IMR-90 (cell line): ENCODE measurements at regions not wholly inside any gene's neighbourhood (a gene's known extent, or its start where the extent isn't known, plus 50 kb on each side); places are given as distances from the start of the nearest gene placed in this dataset.

ENCODE experiments used
- ATAC-seq: fragments of 200-7000 bp; cut with Tn5 transposase; 2 replicates; pipeline ENCODE4 v1.9.1; 2020; ENCODE audit warnings: low read depth, mild to moderate bottlenecking, moderate library complexity
- BruUV-seq: library from RNA; stranded (reverse); fragments of 400-500 nt; replicated peaks from 2 replicates; lab custom pipeline; 2021; lab: Mats Ljungman, UMichigan
- CTCF ChIA-PET: fragments of 300-600 bp; formaldehyde crosslinking; extraction: SDS; loops from one replicate; lab custom pipeline; 2021; ENCODE audit warnings: antibody characterized with exemption; lab: Yijun Ruan, JAX
- POLR2A ChIA-PET: fragments of 300-600 bp; sonication (Branson Sonifier 250); formaldehyde crosslinking; loops from one replicate; lab custom pipeline; 2022; ENCODE audit warnings: antibody characterized with exemption; ENCODE audit not compliant: unreplicated experiment; lab: Charles Lee
- DNase-seq: peaks from one replicate; pipeline ENCODE4 v3.0.0; 2013
- H2AFZ ChIP-seq: replicated peaks from 2 replicates; pipeline ENCODE3; 2013; ENCODE audit warnings: low read length, mild to moderate bottlenecking; ENCODE audit not compliant: poor library complexity
- H2AK5ac ChIP-seq: 2 replicates; pipeline ENCODE4 v1.6.1; 2013; ENCODE audit warnings: low read depth, low read length, inconsistent platforms
- H2AK9ac ChIP-seq: replicated peaks from 2 replicates; pipeline ENCODE3; 2013; ENCODE audit warnings: mild to moderate bottlenecking, low read depth, low read length, moderate library complexity; ENCODE audit not compliant: poor library complexity
- H2BK120ac ChIP-seq: 2 replicates; pipeline ENCODE4 v1.6.1; 2013; ENCODE audit warnings: low read depth, low read length, inconsistent platforms
- H2BK15ac ChIP-seq: 3 replicates; pipeline ENCODE4 v1.6.1; 2013; ENCODE audit warnings: low read depth, low read length, inconsistent platforms
- H2BK20ac ChIP-seq: 2 replicates; pipeline ENCODE4 v1.6.1; 2013; ENCODE audit warnings: low read depth, mild to moderate bottlenecking, inconsistent platforms, low read length, moderate library complexity
- H2BK5ac ChIP-seq: 2 replicates; pipeline ENCODE4 v1.6.1; 2013; ENCODE audit warnings: mild to moderate bottlenecking, low read depth, low read length, inconsistent platforms; ENCODE audit not compliant: poor library complexity, severe bottlenecking
- H3K14ac ChIP-seq: replicated peaks from 2 replicates; pipeline ENCODE4 v1.6.1; 2013; ENCODE audit warnings: low read depth, low read length, inconsistent platforms
- H3K18ac ChIP-seq: 2 replicates; pipeline ENCODE4 v1.6.1; 2013; ENCODE audit warnings: low read depth, low read length, control low read depth
- H3K23ac ChIP-seq: 2 replicates; pipeline ENCODE4 v1.6.1; 2013; ENCODE audit warnings: low read depth, low read length, inconsistent platforms
- H3K27ac ChIP-seq: 2 replicates; pipeline ENCODE4 v1.5.1; 2013; ENCODE audit warnings: mild to moderate bottlenecking, control low read depth, low read length; ENCODE audit not compliant: insufficient read depth
- H3K27me3 ChIP-seq: 2 replicates; pipeline ENCODE4 v1.6.1; 2013; ENCODE audit warnings: low read length; ENCODE audit not compliant: control insufficient read depth, insufficient read depth
- H3K36me3 ChIP-seq: 2 replicates; pipeline ENCODE4 v1.6.1; 2013; ENCODE audit warnings: low read length, mixed read lengths; ENCODE audit not compliant: control insufficient read depth, insufficient read depth
- H3K4ac ChIP-seq: 2 replicates; pipeline ENCODE4 v1.6.1; 2013; ENCODE audit warnings: low read depth, low read length, inconsistent platforms
- H3K4me1 ChIP-seq: 2 replicates; pipeline ENCODE4 v1.6.1; 2013; ENCODE audit warnings: low read length, mixed read lengths; ENCODE audit not compliant: control insufficient read depth, insufficient read depth
- H3K4me2 ChIP-seq: 2 replicates; pipeline ENCODE4 v1.6.1; 2013; ENCODE audit warnings: low read depth, mild to moderate bottlenecking, control low read depth, low read length, moderate library complexity
- H3K4me3 ChIP-seq: 2 replicates; pipeline ENCODE4 v1.5.1; 2013; ENCODE audit warnings: low read depth, mild to moderate bottlenecking, control low read depth, low read length, moderate library complexity; ENCODE audit not compliant: insufficient read depth
- H3K56ac ChIP-seq: 2 replicates; pipeline ENCODE4 v1.6.1; 2013; ENCODE audit warnings: low read length, inconsistent platforms; ENCODE audit not compliant: insufficient read depth; ENCODE audit errors: extremely low read depth
- H3K79me1 ChIP-seq, 2 experiments: 2 replicates each; pipeline ENCODE4 v1.6.1; 2013; ENCODE audit warnings: low read length in 2 of 2, inconsistent platforms in 1 of 2, low read depth in 1 of 2
- H3K9ac ChIP-seq: 2 replicates; pipeline ENCODE4 v1.6.1; 2013; ENCODE audit warnings: low read depth, low read length, control low read depth
- H3K9me1 ChIP-seq: 2 replicates; pipeline ENCODE4 v1.6.1; 2013; ENCODE audit warnings: low read length, inconsistent platforms; ENCODE audit not compliant: insufficient read depth
- H3K9me3 ChIP-seq: 2 replicates; pipeline ENCODE4 v1.6.1; 2013; ENCODE audit warnings: low read length; ENCODE audit not compliant: control insufficient read depth, insufficient read depth
- H4K20me1 ChIP-seq: 2 replicates; pipeline ENCODE4 v1.6.1; 2013; ENCODE audit warnings: low read length, inconsistent platforms; ENCODE audit not compliant: insufficient read depth
- H4K5ac ChIP-seq: 2 replicates; pipeline ENCODE4 v1.6.1; 2013; ENCODE audit warnings: mild to moderate bottlenecking, low read depth, low read length, control low read depth
- H4K8ac ChIP-seq, 2 experiments: 2 replicates each; pipeline ENCODE4 v1.6.1; 2013; ENCODE audit warnings: low read depth in 2 of 2, low read length in 2 of 2, control low read depth in 1 of 2, inconsistent platforms in 1 of 2
- H4K91ac ChIP-seq: 2 replicates; pipeline ENCODE4 v1.6.1; 2013; ENCODE audit warnings: low read depth, low read length, inconsistent platforms; ENCODE audit not compliant: insufficient read depth
- BHLHE40 ChIP-seq: fragments of 150-350 bp; IDR thresholded peaks from 2 replicates; pipeline ENCODE4 v1.6.1; 2016; ENCODE audit warnings: mild to moderate bottlenecking, low read depth, low read length
- MAFK ChIP-seq: IDR thresholded peaks from 2 replicates; pipeline ENCODE4 v1.6.1; 2012; ENCODE audit warnings: low read depth, low read length, improper control_type of control experiment
- MXI1 ChIP-seq: IDR thresholded peaks from 2 replicates; pipeline ENCODE4 v1.6.1; 2012; ENCODE audit warnings: low read depth, mild to moderate bottlenecking, low read length, moderate library complexity, borderline replicate concordance
- USF2 ChIP-seq: fragments of 150-350 bp; IDR thresholded peaks from 2 replicates; pipeline ENCODE4 v1.6.1; 2017; ENCODE audit warnings: mild to moderate bottlenecking, antibody characterized with exemption, low read length, low read depth
- WGBS, 2 experiments: methylation state at CpG; one replicate each; pipeline versions ENCODE4 v1.1.5 to v1.1.7; 2013; ENCODE audit warnings: missing lambda C conversion rate in 2 of 2; ENCODE audit not compliant: insufficient read length in 1 of 2; ENCODE audit errors: extremely low coverage in 2 of 2; 5-methylcytosine and 5-hydroxymethylcytosine counted together
- dilution Hi-C: fragments of 300-500 bp; cut with HindIII; formaldehyde crosslinking; loops from one replicate; pipeline ENCODE4 v1.14.3; 2018; ENCODE audit warnings: low sequenced_read_pairs; ENCODE audit not compliant: unreplicated experiment
- in situ Hi-C: fragments of 300-500 bp; cut with MboI; formaldehyde crosslinking; loops from 3 replicates; pipeline ENCODE4 v1.14.3; 2019; ENCODE audit warnings: low sequenced_read_pairs, inconsistent platforms, mixed read lengths
- intact Hi-C: fragments of 100-400 bp; cut with micrococcal nuclease; formaldehyde crosslinking; loops from 2 replicates; pipeline ENCODE4 v1.10.0; 2022

- H2BK120ac ChIP-seq, result no peak overlapping the region
- H4K91ac ChIP-seq, result no peak overlapping the region
- ATAC-seq, result no peak
- TF ChIP-seq USF2 (no peak), MXI1 (no peak), BHLHE40 (no peak), MAFK (no peak)
- H2BK15ac ChIP-seq, result no peak overlapping the region
- H3K4me1 ChIP-seq, result no peaks in the 10 kb centered on the region
- no peak overlapping the region for H3K23ac ChIP-seq
- H3K27me3 ChIP-seq, result no peaks in the 10 kb centered on the region
- POLR2A ChIA-PET, result no interaction called here
- no peak overlapping the region for H3K4me2 ChIP-seq
- H3K36me3 ChIP-seq, result no peaks in the 10 kb centered on the region
- no peak overlapping the region for H4K5ac ChIP-seq
- in situ Hi-C loops, result no loop called here
- intact Hi-C loops, result no loop called here
- H3K27ac ChIP-seq, result no peak overlapping the region
- no peak overlapping the region for H2AK9ac ChIP-seq
- no peak overlapping the region for H3K4ac ChIP-seq
- no peak overlapping the region for H3K14ac ChIP-seq
- H3K9ac ChIP-seq, result no peak overlapping the region
- no peaks in the 10 kb centered on the region for H4K20me1 ChIP-seq
- no peaks in the 10 kb centered on the region for H3K9me3 ChIP-seq
- no peak overlapping the region for H3K56ac ChIP-seq
- H2BK5ac ChIP-seq, result no peak overlapping the region
- H3K4me3 ChIP-seq, result no peak overlapping the region
- CTCF ChIA-PET, result interaction anchor here (0.5 kb wide), 1 partner anchor 56 kb away, joined by 4 read pairs; no protein-coding TSS in a partner anchor
- H4K8ac ChIP-seq, result no peak overlapping the region
- no CpG with 5 or more reads among the region's 2 CpGs for WGBS, 2 experiments
- H2BK20ac ChIP-seq, result no peak overlapping the region
- H3K79me1 ChIP-seq, result no peaks in the 10 kb centered on the region
- H2AK5ac ChIP-seq, result no peak overlapping the region
- H3K9me1 ChIP-seq, result no peaks in the 10 kb centered on the region
- BruUV-seq, result no TSS peak
- H3K18ac ChIP-seq, result no peak overlapping the region
- H2AFZ ChIP-seq, result no peak overlapping the region
- no peak for DNase-seq
- dilution Hi-C loops, result no loop called here
Measured at GRCh38 chr9:82367016-82367415, 378.4 kb downstream of the SPATA31D1 start.
